ENCODE measurements at regions not wholly inside any gene's neighbourhood (a gene's known extent, or its start where the extent isn't known, plus 50 kb on each side); places are given as distances from the start of the nearest gene placed in this dataset.

DNA sequence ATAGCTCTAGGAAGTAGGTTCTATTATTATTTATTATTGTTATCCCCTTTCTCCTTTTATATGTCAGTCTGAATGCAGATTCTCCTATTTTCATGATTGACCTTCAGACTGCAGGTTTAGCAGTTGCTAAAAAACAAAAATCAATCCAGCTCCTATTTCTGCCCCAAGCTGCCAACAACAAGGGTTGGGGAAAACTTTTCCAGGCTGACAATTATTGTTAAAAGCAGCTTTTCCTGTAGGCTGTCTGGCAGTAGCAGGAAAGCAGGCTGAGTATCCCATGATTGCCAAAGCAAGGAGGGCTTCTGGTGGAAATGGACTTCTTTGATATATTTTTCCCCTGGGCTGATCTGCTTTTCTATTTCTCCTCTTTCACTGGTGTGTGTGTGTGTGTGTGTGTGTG, 78.0 kb upstream of the CTLA4 start:
- no peak for DNase-seq

DNA sequence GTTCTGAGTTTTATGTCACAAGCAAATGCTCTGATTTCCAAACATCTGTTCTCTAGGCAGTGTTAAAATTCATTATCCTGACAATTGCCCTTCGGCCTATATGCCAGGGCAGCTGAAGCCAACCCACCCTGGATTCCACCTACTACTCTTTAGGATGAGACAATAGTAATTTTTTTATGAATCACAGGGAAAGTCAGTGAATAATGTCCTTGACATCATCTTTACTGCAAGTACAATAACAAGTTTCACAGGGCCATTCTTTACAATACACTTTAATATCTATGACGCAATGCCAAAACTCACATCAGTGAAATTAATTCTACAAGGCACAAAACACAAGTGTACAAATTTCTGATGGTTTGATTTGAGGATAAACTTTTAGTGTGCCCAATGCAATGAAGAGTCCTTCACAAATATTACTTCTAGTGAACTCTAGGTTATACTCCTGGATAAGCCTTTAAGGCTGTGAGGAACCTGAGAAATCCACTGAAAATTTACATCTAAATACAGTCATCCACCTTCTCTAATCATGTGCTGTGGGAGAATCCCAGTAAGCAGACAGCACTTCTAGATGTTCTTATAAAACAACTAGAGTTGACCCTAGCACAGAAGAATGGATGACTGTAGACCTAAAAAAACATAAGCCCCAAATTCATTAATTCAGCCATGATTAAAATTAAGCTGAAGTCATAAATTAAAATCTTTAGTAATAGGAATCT, 77.3 kb upstream of the CTLA4 start:
- DNase-seq, result no peak

GRCh38 chr2:203796248-203797010, 71.1 kb upstream of the CTLA4 start:
- DNase-seq, result no peak

DNA sequence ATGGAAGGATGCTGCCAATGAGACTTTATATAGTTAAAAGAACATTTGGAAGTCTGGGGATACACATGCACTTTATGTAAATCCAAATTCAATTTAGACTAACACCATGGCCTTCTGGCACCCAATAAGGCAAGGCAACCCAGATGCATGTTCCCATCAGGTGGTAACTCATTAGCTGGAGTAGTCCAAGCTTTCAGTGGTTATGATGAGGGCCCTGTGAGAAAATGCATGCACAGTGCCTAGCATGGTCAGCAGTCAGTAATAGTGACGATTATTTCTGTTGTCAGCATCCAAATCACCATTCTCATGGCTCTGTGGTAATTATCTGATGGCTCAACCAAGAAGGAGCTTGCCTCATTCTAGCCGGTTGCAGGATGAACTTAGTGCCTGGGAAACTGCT, 70.3 kb upstream of the CTLA4 start:
- peak; percentile 27 for DNase-seq

DNA sequence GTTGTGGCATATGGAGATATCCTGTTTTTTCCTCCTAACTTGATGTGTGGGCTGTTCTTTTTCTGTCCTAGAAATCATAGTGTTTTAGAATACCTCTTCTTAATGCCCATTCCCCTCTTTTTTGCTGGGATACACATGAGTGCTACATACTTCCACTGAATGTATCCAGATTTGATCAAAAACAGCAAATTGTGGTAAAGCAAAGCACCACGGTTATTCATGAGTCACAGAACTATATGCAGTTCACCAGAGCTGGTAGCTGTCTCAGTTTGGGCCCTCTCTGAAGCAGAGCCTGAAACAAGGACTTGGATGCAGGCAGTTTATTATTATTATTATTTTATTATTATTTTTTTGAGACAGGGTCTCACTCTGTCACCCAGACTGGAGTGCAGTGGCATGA, 69.9 kb upstream of the CTLA4 start:
- DNase-seq, result peak; percentile 70

GRCh38 chr2:203798296-203799087, 69.1 kb upstream of the CTLA4 start:
- no peak for DNase-seq

DNA sequence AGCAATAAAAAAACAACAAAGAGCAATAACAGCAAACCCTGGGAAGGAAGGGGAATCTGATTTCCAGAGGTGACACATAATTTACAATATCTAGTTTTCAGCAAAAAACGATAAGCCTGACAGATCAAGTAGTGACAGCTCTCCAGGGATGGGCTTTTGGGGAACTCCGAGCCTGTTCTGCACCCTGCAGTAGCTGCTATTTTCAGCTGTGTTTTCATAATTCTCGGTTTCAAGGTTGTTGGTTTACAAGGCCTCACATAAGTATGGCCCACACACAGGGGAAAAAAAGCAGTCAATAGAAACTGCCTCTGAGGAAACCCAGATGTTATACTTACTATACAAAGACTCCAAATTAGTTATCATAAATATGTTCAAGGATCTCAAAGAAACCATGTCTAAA, 67.7 kb upstream of the CTLA4 start:
- no peak for DNase-seq

DNA sequence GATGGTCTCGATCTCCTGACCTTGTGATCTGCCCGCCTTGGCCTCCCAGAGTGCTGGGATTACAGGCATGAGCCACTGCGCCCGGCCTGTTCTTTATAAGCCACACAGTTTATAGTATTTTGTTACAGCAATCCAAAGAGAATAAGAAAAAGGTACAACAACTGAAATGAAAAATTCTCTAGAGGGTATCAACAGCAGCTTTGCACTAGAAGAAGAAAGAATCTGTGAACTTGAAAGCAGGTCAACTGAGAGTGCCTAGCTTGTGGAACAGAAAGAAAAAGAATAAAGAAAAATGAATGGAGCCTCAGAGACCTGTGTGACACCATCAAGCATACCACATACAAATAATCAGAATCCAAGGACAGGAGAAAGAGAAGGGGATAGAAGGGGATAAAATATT, 66.8 kb upstream of the CTLA4 start:
- DNase-seq, result no peak

- peak; percentile 97 for DNase-seq
These were observed 65.1 kb upstream of the CTLA4 start for GRCh38 chr2:203802342-203803052.

GRCh38 chr2:203803053-203803429, 64.5 kb upstream of the CTLA4 start:
- DNase-seq, result no peak

DNA sequence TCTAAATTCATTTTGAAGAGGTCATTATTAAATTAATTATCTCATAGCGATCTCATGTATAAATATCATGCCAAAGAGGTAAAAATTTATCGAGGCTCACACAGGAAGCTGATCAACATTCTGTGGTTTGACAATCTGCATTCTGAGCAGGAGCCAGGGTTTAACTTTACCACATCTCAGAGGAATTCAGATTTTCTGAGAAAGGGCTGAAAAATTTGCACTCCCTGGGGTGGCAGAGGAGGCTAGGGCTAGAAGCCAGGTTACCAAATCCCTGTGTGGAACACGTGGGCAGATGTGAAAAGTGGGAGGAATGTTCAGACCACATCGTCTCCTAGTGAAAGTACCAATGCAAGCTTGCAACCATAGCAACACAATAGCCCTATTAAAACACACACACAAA, 63.5 kb upstream of the CTLA4 start:
- DNase-seq, result peak; percentile 99

GRCh38 chr2:203804764-203805485, 62.6 kb upstream of the CTLA4 start:
- peak; percentile 27 for DNase-seq

DNA sequence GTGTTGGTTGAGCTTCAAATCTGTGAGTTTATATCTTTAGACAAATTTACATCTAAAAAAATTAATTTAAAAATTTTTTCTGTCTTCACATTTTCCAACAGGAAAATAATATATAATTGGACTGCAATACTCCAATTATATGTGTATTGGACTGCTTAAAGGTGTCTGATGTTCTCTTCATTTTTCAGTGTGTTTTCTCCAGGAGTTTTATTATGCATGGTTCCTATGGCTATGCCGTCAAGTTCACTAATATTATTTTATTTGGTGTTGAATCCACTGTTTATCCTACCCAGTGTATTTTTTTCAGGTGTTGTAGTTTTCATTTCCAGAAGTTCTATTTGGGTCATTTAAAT, 62.1 kb upstream of the CTLA4 start:
- no peak for DNase-seq

- DNase-seq, result no peak
These were observed 60.8 kb upstream of the CTLA4 start for GRCh38 chr2:203806761-203807160.

DNA sequence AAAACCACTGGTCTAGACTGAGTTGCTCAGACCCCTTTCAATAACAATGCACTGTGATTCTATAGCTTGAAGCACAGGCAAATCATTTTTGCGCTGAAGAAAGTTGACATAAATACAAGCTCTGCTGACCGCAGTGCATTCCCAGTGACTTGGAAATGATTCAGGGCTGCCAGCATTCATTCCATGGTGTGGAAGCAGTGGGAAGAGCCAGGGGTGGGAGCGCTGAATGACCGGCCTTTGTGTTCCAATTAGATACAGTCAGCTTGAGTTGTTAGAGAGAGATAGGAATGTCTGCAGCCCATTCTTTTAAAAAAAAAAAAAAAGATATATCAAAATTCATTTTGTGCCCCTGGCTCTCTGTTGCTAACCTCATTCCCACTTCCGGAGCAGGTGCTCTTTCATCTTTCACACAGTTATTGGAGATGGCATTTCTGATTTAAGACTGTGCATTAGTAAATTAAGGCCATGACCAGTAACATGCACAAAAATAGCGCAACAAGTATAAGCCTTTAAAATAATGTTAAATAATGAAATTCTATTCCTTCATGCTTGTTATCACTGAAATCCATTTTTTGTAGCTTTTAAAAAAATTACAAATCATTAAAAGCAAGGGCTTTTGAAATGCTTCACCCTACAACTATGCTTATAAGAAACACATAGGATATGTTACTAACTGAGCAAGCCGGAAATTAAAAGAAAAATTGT, 59.4 kb upstream of the CTLA4 start:
- peak; percentile 98 for DNase-seq

DNA sequence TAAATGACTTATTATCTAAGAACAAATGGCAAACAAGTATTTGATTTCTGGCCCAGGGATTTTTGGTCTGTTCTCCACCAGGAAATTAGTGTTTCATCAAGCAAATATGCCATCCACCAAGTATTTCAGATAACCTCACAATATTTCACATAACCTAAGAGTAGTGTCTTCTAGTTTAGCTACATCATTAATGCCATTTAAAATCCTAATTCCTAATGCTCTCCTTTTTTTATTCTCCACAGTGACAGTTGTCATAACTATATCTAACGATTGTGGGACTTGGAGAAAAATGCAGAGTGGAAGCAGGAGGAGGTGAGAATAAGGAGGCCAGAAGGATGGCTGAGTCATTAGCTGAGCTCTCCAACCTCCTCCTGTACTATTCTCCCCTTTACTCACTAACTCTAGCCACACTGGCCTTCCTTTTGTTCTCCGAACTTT, 58.5 kb upstream of the CTLA4 start:
- DNase-seq, result peak; percentile 77

DNA sequence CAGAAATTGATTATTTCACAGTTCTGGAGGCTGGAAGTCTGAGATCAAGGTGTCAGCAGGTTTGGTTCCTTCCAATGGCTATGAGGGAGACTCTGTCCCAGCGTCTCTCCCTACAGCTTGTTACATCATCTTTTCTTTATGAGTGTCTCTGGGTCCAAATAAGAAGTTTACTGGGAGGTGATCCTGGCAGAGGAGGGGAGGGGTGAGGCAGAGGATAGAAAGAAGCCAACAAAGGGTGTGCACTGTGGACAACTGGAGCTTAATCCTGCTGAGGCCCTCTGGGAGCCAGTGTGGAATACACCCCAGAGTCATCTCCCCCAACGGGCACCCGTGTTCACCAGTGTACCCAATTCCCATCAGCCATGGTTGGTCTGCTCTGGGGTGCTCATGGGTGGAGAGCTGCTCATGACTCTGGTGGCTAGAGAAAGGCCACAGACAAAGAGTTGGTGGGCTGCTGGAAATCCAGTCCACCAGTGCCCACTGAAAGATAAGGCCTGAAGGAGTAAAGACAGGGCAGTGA, 57.5 kb upstream of the CTLA4 start:
- no peak for DNase-seq

GRCh38 chr2:203811491-203812221, 55.9 kb upstream of the CTLA4 start:
- peak; percentile 91 for DNase-seq

DNA sequence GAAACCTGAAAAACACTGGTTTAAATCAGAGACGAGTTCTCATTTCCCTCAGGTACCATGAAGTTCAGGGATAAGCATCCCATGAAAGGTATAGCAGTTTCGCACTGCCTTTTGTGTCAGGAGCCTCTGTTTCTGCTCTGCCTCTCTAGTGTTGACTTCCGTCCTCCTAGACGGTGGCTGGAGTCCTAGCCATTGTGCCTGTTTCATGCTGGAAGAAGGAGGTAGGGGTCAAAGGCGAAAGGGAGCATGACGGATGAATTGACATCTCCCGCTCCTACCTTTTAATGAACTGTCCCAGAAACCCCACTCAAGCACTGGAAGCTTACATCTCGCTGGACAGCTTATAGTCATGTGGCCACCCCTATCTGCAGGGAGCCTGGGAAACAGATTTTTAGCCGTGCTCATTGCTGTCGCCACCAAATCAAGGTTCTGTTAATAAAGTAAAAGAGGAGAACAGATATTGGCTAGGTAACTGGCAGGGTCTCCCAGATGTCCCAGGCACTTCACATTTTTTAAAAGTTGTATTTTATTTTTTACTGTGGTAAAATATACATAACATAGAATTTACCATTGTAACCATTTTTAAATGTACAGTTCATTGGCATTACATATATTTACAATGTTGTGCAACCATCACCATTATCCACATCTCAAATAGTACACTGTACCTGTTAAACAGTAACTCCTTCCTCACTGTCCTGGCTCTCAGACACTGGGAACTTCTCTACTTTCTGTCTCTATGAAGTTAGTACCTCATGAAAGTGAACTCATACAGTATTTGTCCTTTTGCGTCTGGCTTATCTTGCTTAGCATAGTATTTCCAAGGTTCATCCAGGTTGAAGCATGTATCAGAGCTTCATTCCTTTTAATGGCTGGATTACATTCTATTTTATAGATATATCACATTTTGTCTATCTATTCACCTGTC, 55.0 kb upstream of the CTLA4 start:
- DNase-seq, result no peak
